Progenitor cell of endocrine pancreas (in vitro differentiated cells): ENCODE measurements at regions not wholly inside any gene's neighbourhood (a gene's known extent, or its start where the extent isn't known, plus 50 kb on each side); places are given as distances from the start of the nearest gene placed in this dataset.
"Not testable (repeated sequence)": the region's sequence is repeated elsewhere in the genome, so short reads cannot be mapped to it uniquely, and the experiment has no call there.

Experiments used
- DNase-seq: peaks from one replicate; pipeline ENCODE4 v3.0.0; 2021; ENCODE audit warnings: low spot score; ENCODE audit not compliant: unreplicated experiment
- H3K27ac Mint-ChIP-seq: 2 replicates; pipeline ENCODE4 v1.8.0; 2021; ENCODE audit warnings: mild to moderate bottlenecking, moderate library complexity, mixed read lengths
- H3K27me3 Mint-ChIP-seq: 2 replicates; pipeline ENCODE4 v1.8.0; 2021; ENCODE audit warnings: mixed read lengths
- H3K36me3 Mint-ChIP-seq: 2 replicates; pipeline ENCODE4 v1.8.0; 2022; ENCODE audit warnings: mixed read lengths; ENCODE audit not compliant: insufficient read depth
- H3K4me1 Mint-ChIP-seq: 2 replicates; pipeline ENCODE4 v1.8.0; 2021; ENCODE audit warnings: low read depth, mixed read lengths
- H3K4me3 Mint-ChIP-seq: 2 replicates; pipeline ENCODE4 v1.8.0; 2021; ENCODE audit warnings: low read depth, mild to moderate bottlenecking, moderate library complexity, mixed read lengths
- H3K9me3 Mint-ChIP-seq: 2 replicates; pipeline ENCODE4 v1.8.0; 2021; ENCODE audit warnings: low read depth, mixed read lengths
- TF ChIP-seq, protein P1 (sequence below): fragments of 200-600 bp; sonication (generic); IDR thresholded peaks from one replicate; pipeline ENCODE4 v1.5.0; 2021; ENCODE audit warnings: antibody characterized with exemption, mild to moderate bottlenecking; ENCODE audit not compliant: unreplicated experiment

DNA sequence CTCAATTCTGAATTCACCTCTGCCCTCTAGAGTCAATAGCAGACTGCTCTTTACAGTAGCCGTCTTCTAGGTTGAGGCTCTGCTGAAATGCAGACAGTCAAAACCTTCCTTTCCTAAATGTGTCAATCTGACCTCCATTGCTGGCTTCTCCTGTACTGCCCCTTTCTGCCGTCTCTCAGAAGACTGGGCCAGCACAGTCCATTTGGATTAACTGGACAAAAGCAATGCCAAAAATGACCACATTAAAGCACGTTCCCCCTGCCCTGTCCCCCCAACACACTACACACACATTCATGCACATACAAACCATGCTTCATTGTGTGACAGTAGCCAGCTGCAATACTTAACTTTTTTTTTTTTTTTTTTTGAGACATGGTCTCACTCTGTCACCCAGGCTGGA lies 130.2 kb upstream of the LIFR start:
- H3K4me3 Mint-ChIP-seq, result no peak overlapping the region
- H3K27me3 Mint-ChIP-seq, result peaks cover 5% of the 10 kb centered on the region
- TF ChIP-seq, protein P1, sequence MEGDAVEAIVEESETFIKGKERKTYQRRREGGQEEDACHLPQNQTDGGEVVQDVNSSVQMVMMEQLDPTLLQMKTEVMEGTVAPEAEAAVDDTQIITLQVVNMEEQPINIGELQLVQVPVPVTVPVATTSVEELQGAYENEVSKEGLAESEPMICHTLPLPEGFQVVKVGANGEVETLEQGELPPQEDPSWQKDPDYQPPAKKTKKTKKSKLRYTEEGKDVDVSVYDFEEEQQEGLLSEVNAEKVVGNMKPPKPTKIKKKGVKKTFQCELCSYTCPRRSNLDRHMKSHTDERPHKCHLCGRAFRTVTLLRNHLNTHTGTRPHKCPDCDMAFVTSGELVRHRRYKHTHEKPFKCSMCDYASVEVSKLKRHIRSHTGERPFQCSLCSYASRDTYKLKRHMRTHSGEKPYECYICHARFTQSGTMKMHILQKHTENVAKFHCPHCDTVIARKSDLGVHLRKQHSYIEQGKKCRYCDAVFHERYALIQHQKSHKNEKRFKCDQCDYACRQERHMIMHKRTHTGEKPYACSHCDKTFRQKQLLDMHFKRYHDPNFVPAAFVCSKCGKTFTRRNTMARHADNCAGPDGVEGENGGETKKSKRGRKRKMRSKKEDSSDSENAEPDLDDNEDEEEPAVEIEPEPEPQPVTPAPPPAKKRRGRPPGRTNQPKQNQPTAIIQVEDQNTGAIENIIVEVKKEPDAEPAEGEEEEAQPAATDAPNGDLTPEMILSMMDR, result no peak
- H3K36me3 Mint-ChIP-seq, result no peaks in the 10 kb centered on the region
- no peak for DNase-seq
- no peak overlapping the region for H3K27ac Mint-ChIP-seq
- no peaks in the 10 kb centered on the region for H3K4me1 Mint-ChIP-seq
- no peaks in the 10 kb centered on the region for H3K9me3 Mint-ChIP-seq

DNA sequence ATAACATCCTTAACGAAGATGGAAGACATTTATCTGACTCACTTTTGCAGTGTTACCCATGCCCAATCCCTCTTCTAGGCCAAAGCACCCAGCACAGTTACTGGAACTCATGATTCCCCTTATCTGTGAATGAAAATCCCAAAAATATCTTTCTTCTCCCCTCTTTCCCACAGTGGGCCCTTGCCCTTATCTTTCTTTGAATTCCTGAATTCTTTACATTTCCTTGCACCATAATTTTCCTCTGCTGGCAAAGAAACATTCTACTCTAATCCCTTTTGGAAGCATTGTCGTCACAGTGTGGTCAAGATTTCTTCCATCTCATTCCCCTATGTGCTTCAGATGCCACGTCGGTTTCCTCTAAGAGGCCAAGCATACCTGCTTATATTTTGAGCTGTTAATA lies 135.9 kb upstream of the LIFR start:
- TF ChIP-seq, protein P1, result no peak
- no peaks in the 10 kb centered on the region for H3K36me3 Mint-ChIP-seq
- H3K4me1 Mint-ChIP-seq, result peaks cover 9% of the 10 kb centered on the region
- H3K27me3 Mint-ChIP-seq, result peaks cover 3% of the 10 kb centered on the region
- H3K9me3 Mint-ChIP-seq, result no peaks in the 10 kb centered on the region
- no peak overlapping the region for H3K4me3 Mint-ChIP-seq
- H3K27ac Mint-ChIP-seq, result no peak overlapping the region
- no peak for DNase-seq

DNA sequence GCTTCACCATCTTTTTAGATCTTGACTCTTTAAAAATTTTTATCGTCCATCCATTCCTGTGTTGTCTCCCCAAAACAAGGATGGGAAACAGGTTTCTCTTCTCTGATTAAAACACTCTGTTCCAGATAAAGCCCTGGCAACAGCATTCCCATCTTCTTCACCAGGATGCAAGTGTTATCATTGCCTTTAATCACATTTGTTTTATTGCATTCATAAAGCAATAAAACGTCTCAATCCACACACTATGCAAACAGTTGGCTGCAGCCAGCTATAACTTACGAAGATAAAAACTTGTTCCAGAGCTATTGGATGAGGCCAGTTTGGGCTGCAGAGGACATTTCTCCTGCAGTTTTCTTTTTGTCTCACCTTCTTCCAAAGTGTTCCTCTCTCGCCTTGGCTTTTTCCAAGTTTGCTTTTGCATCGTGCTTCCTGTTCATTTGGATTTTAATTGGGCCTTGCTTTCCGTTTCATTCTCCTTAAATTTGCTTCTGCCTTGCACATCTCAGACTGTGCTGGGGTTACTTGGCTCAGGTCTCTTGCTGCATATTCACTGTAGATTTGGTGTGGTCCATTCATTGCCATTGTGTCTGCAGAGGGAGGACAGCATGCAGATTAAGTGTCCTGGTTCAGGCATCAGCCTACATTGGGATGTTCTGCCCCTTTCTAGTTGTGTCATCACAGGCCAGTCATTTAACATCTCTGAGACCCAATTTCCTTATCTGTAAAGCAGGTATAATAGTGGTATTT lies 136.5 kb upstream of the LIFR start:
- Mint-ChIP-seq H3K27ac (no peak overlapping the region), H3K9me3 (no peaks in the 10 kb centered on the region)

DNA sequence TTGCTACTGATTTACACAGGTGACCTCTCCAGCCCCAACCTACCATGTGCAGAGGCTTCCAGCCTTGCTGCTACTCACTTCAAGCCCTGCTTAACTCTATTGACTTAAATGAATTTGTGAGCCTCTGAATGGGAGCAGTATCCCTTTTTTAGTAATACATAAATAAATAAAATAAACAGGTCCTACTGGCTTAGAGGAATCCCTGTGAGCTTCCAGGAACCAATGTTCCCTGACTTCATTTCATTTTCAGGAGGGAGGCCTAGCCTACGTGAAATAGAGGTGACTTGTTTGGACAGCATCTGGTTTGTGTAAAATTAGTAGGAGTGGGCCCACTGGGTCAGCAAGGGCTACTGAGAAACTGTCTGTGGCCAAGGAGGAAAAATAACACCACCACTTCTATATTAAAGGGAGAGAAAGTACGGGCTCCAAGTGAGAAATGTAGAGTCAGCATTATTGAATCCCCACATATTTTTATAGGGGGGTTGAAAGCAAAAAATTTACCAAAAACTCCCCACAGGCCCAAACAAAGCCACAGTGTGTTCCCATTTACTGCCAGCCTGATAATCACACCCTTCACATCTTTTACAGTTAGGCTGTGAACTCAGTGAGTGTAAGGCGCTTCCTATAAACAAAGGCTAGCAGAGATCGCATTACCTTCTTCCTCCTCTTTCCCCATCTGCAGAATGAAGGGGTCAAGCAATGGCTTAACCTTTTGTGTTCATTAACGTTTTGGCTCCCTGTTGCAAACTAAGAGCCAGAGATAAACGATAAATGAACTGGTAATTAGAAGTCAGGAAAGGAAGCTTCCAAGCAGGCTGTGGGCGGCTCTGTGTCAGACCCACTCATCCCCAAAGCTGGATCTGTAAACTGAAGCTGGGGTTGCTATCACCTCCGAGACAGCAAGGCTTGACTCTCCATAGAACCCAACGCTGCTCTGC lies 138.8 kb upstream of the LIFR start:
- TF ChIP-seq, protein P1, result no peak
- DNase-seq, result no peak
- Mint-ChIP-seq H3K36me3 (no peaks in the 10 kb centered on the region), H3K9me3 (no peaks in the 10 kb centered on the region), H3K4me3 (no peak overlapping the region), H3K27me3 (peaks cover 1% of the 10 kb centered on the region), H3K4me1 (peaks cover 9% of the 10 kb centered on the region), H3K27ac (peak overlapping the region; percentile 68)

More for the DNA sequence above, 136.5 kb upstream of the LIFR start:
- no peak for DNase-seq
- H3K4me1 Mint-ChIP-seq, result peaks cover 9% of the 10 kb centered on the region
- TF ChIP-seq, protein P1, result no peak
- no peak overlapping the region for H3K4me3 Mint-ChIP-seq
- H3K27me3 Mint-ChIP-seq, result peaks cover 3% of the 10 kb centered on the region
- H3K36me3 Mint-ChIP-seq, result no peaks in the 10 kb centered on the region

DNA sequence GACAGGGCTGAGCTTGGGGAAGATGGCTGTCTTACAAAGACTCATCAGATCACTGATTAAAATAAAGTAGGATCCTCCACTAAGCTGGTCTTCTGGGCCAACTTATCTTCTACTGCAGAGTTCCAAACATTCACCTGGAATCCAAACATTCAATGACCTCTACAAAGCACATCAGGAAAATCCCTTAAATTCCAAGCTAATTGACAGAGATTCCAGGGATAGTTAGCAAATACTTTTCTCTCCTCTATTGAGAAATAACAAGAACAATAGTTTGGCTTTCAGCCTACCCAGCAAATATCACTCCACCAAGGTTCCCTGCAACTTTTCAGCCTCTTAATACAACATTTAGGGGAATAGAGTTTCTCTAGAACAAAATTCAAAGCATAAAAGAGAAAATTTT lies 140.6 kb upstream of the LIFR start:
- Mint-ChIP-seq H3K4me3 (no peak overlapping the region), H3K36me3 (no peaks in the 10 kb centered on the region), H3K4me1 (peaks cover 9% of the 10 kb centered on the region), H3K9me3 (peaks cover 6% of the 10 kb centered on the region), H3K27me3 (no peaks in the 10 kb centered on the region), H3K27ac (no peak overlapping the region)
- no peak for DNase-seq
- TF ChIP-seq, protein P1, result no peak

DNA sequence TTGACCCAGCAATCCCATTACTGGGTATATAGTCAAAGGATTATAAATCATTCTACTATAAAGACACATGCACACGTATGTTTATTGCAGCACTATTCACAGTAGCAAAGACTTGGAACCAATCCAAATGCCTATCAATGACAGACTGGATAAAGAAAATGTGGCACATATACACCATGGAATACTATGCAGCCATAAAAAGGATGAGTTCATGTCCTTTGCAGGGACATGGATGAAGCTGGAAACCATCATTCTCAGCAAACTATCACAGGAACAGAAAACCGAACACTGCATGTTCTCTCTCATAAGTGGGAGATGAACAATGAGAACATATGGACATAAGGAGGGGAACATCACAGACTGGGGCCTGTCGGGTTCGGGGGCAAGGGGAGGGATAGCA lies 140.3 kb upstream of the OSMR start:
- H3K4me3 Mint-ChIP-seq, H3K36me3 Mint-ChIP-seq: not testable (repeated sequence)
- peaks cover 12% of the 10 kb centered on the region for H3K4me1 Mint-ChIP-seq

More for the DNA sequence above, 140.3 kb upstream of the OSMR start:
- H3K9me3 Mint-ChIP-seq, H3K27me3 Mint-ChIP-seq, DNase-seq, H3K27ac Mint-ChIP-seq: not testable (repeated sequence)
